ENCODE measurements at regions not wholly inside any gene's neighbourhood (a gene's known extent, or its start where the extent isn't known, plus 50 kb on each side); places are given as distances from the start of the nearest gene placed in this dataset.

DNA sequence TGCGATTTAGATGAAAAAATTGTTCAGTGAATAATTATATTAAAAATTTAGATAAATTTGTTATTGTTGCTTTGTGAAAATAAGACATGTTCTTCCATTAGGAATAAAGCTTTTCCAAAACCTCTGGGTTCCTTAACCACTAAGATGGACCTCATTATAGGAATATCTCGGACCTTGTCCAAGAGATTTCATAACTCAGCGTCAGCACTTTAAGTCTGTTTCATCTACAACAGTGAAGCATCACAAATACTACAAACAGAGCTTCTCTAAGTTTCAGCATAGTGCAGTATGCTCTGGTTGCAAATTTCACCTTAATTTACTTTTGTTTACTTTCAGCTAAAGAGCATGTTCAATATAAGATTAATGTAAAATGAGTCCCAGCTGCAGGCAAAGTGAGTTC is 150.3 kb downstream of the UBE2E3 start:
- Histone ChIP-seq H2AK5ac (ENCODE audit: low read depth, low read length) (no peak overlapping the region), H3K23ac (ENCODE audit: low read depth, low read length) (no peak overlapping the region), H3K27me3 (ENCODE audit: control insufficient read depth, insufficient read depth, low read length) (no peaks in the 10 kb centered on the region), H3K9me3 (ENCODE audit: control insufficient read depth, insufficient read depth, low read length) (no peaks in the 10 kb centered on the region), H3K4me1 (ENCODE audit: control insufficient read depth, insufficient read depth, low read length) (no peaks in the 10 kb centered on the region), H4K20me1 (ENCODE audit: insufficient read depth, low read length) (no peaks in the 10 kb centered on the region), H4K5ac (ENCODE audit: low read depth, low read length) (no peak overlapping the region), H4K91ac (ENCODE audit: insufficient read depth, low read depth, low read length) (no peak overlapping the region), H2AK9ac (replicated peaks; ENCODE audit: low read depth, low read length, poor library complexity) (no peak overlapping the region), H2BK120ac (ENCODE audit: low read depth, low read length) (no peak overlapping the region), H3K4me2 (ENCODE audit: low read depth, low read length) (no peak overlapping the region), H3K27ac (ENCODE audit: insufficient read depth, low read length) (no peak overlapping the region), H3K36me3 (ENCODE audit: control insufficient read depth, insufficient read depth, low read length) (no peaks in the 10 kb centered on the region), H3K18ac (ENCODE audit: low read depth, low read length) (no peak overlapping the region), H2BK20ac (ENCODE audit: low read depth, low read length) (no peak overlapping the region), H2BK5ac (ENCODE audit: low read depth, low read length, poor library complexity, severe bottlenecking) (no peak overlapping the region), H2BK15ac (ENCODE audit: low read depth, low read length) (no peak overlapping the region), H3K14ac (replicated peaks; ENCODE audit: low read depth, low read length) (no peak overlapping the region), H3K79me1 (ENCODE audit: low read depth in 1 of 2, low read length in 2 of 2) (no peaks in the 10 kb centered on the region), H3K4ac (ENCODE audit: low read depth, low read length) (no peak overlapping the region), H3K56ac (ENCODE audit: extremely low read depth, insufficient read depth, low read length) (no peak overlapping the region), H3K9me1 (ENCODE audit: insufficient read depth, low read length) (no peaks in the 10 kb centered on the region), H3K9ac (ENCODE audit: low read depth, low read length) (no peak overlapping the region), H2AFZ (replicated peaks; ENCODE audit: low read length, poor library complexity) (no peak overlapping the region), H3K4me3 (ENCODE audit: insufficient read depth, low read depth, low read length) (no peak overlapping the region), H4K8ac (ENCODE audit: low read depth in 2 of 2, low read length in 2 of 2) (no peak overlapping the region)
- in situ Hi-C loops (cut with MboI; ENCODE audit: low sequenced_read_pairs) (no loop called here), intact Hi-C loops (cut with micrococcal nuclease) (no loop called here), dilution Hi-C loops (cut with HindIII; ENCODE audit: low sequenced_read_pairs, unreplicated experiment) (no loop called here)
- BruUV-seq (replicated peaks) = no TSS peak
- POLR2A ChIA-PET (ENCODE audit: unreplicated experiment) = no interaction called here
- ATAC-seq (ENCODE audit: low read depth) = no peak
- TF ChIP-seq FOS (IDR thresholded peaks at IDR 0.05; ENCODE audit: low read depth, low read length) (no peak), RFX5 (IDR thresholded peaks at IDR 0.05; ENCODE audit: low read depth, low read length) (no peak)
- CTCF ChIA-PET = interaction anchor here (0.8 to 1.5 kb wide), 2 partner anchors 9 to 387 kb away, joined by 3 to 4 read pairs; no protein-coding TSS in a partner anchor
- DNase-seq = no peak
- no CpG with 5 or more reads among the region's 3 CpGs for WGBS, 2 experiments (ENCODE audit: extremely low coverage in 2 of 2, insufficient read length in 1 of 2)
